Activated CD4-positive, alpha-beta memory T cell treated with anti-CD3 and anti-CD28 coated beads for 36 hours (primary cell): ENCODE measurements at regions not wholly inside any gene's neighbourhood (a gene's known extent, or its start where the extent isn't known, plus 50 kb on each side); places are given as distances from the start of the nearest gene placed in this dataset.
"Not testable (repeated sequence)": the region's sequence is repeated elsewhere in the genome, so short reads cannot be mapped to it uniquely, and the experiment has no call there.

ENCODE experiments used
- CTCF ChIA-PET: fragments of 350-600 bp; sonication (Branson Sonifier 250); formaldehyde crosslinking; loops from one replicate; lab custom pipeline; 2021; ENCODE audit warnings: antibody characterized with exemption, inconsistent platforms; lab: Charles Lee
- POLR2A ChIA-PET: fragments of 350-600 bp; sonication (Branson Sonifier 250); formaldehyde crosslinking; loops from one replicate; lab custom pipeline; 2021; ENCODE audit warnings: antibody characterized with exemption; lab: Charles Lee
- DNase-seq: peaks from one replicate; pipeline ENCODE4 v3.0.0-alpha.2; 2020
- H3K27ac Mint-ChIP-seq: one replicate; pipeline ENCODE4 v1.8.0; 2021; ENCODE audit warnings: mixed read lengths
- H3K27me3 Mint-ChIP-seq: one replicate; pipeline ENCODE4 v1.8.0; 2021; ENCODE audit warnings: mixed read lengths
- H3K36me3 Mint-ChIP-seq: one replicate; pipeline ENCODE4 v1.8.0; 2021; ENCODE audit warnings: mixed read lengths
- H3K4me1 Mint-ChIP-seq: one replicate; pipeline ENCODE4 v1.8.0; 2021; ENCODE audit warnings: low read depth, mixed read lengths
- H3K4me3 Mint-ChIP-seq: one replicate; pipeline ENCODE4 v1.8.0; 2021; ENCODE audit warnings: mild to moderate bottlenecking, mixed read lengths
- H3K9me3 Mint-ChIP-seq: one replicate; pipeline ENCODE4 v1.8.0; 2021; ENCODE audit warnings: mixed read lengths
- intact Hi-C: fragments of 100-400 bp; cut with micrococcal nuclease; formaldehyde crosslinking; loops from one replicate; pipeline ENCODE4 v1.15.1; 2023

GRCh38 chr3:107911337-107912000, 179.4 kb downstream of the CD47 start:
- ChIA-PET CTCF (interaction anchor here (3.1 kb wide), 1 partner anchor 17 kb away, joined by 15 read pairs; no protein-coding TSS in a partner anchor), POLR2A (no interaction called here)
- Mint-ChIP-seq H3K27ac (no peak overlapping the region), H3K4me3 (no peak overlapping the region), H3K4me1 (peaks cover 15% of the 10 kb centered on the region), H3K9me3 (no peaks in the 10 kb centered on the region), H3K27me3 (peaks cover 2% of the 10 kb centered on the region), H3K36me3 (no peaks in the 10 kb centered on the region)
- no peak for DNase-seq
- intact Hi-C loops = no loop called here

GRCh38 chr3:107910713-107911259, 180.0 kb downstream of the CD47 start:
- ChIA-PET POLR2A (no interaction called here), CTCF (interaction anchor here (3.1 kb wide), 1 partner anchor 17 kb away, joined by 15 read pairs; no protein-coding TSS in a partner anchor)
- Mint-ChIP-seq H3K27ac (no peak overlapping the region), H3K4me3 (no peak overlapping the region), H3K4me1 (peaks cover 15% of the 10 kb centered on the region), H3K27me3 (peaks cover 2% of the 10 kb centered on the region), H3K9me3 (no peaks in the 10 kb centered on the region), H3K36me3 (no peaks in the 10 kb centered on the region)
- DNase-seq = peak; percentile 61
- intact Hi-C loops = no loop called here

GRCh38 chr3:107909583-107909982, 181.2 kb downstream of the CD47 start:
- H3K4me1 Mint-ChIP-seq = peaks cover 15% of the 10 kb centered on the region
- POLR2A ChIA-PET, H3K4me3 Mint-ChIP-seq, intact Hi-C loops, H3K27me3 Mint-ChIP-seq, H3K27ac Mint-ChIP-seq, DNase-seq, H3K9me3 Mint-ChIP-seq, H3K36me3 Mint-ChIP-seq: not testable (repeated sequence)
- CTCF ChIA-PET = interaction anchor here (0.5 to 3.1 kb wide), 2 partner anchors 18 to 229 kb away, joined by 3 to 15 read pairs; no protein-coding TSS in a partner anchor

GRCh38 chr3:107907996-107908395, 182.8 kb downstream of the CD47 start:
- Mint-ChIP-seq H3K4me1 (peaks cover 15% of the 10 kb centered on the region), H3K4me3 (no peak overlapping the region), H3K9me3 (no peaks in the 10 kb centered on the region), H3K27ac (no peak overlapping the region), H3K27me3 (peaks cover 2% of the 10 kb centered on the region), H3K36me3 (no peaks in the 10 kb centered on the region)
- DNase-seq = no peak
- POLR2A ChIA-PET = no interaction called here
- CTCF ChIA-PET = interaction anchor here (2.3 kb wide), 1 partner anchor 19 kb away, joined by 7 read pairs; no protein-coding TSS in a partner anchor
- intact Hi-C loops = no loop called here

GRCh38 chr3:107904536-107905066, 186.2 kb downstream of the CD47 start:
- intact Hi-C loops = no loop called here
- no peak for DNase-seq
- Mint-ChIP-seq H3K4me3 (no peak overlapping the region), H3K4me1 (no peaks in the 10 kb centered on the region), H3K27me3 (peaks cover 4% of the 10 kb centered on the region), H3K36me3 (no peaks in the 10 kb centered on the region), H3K9me3 (no peaks in the 10 kb centered on the region), H3K27ac (no peak overlapping the region)
- POLR2A ChIA-PET = no interaction called here
- CTCF ChIA-PET = no interaction called here

- H3K27me3 Mint-ChIP-seq = peaks cover 19% of the 10 kb centered on the region
- H3K36me3 Mint-ChIP-seq = no peaks in the 10 kb centered on the region
- ChIA-PET CTCF (no interaction called here), POLR2A (no interaction called here)
- H3K4me1 Mint-ChIP-seq = no peaks in the 10 kb centered on the region
- no peak overlapping the region for H3K4me3 Mint-ChIP-seq
- H3K9me3 Mint-ChIP-seq = no peaks in the 10 kb centered on the region
- DNase-seq = no peak
- intact Hi-C loops = no loop called here
- no peak overlapping the region for H3K27ac Mint-ChIP-seq
Measured at GRCh38 chr3:107899990-107900651, 190.7 kb downstream of the CD47 start.

- peaks cover 28% of the 10 kb centered on the region for H3K27me3 Mint-ChIP-seq
- ChIA-PET CTCF (no interaction called here), POLR2A (no interaction called here)
- H3K27ac Mint-ChIP-seq = no peak overlapping the region
- intact Hi-C loops = no loop called here
- H3K9me3 Mint-ChIP-seq = no peaks in the 10 kb centered on the region
- H3K4me1 Mint-ChIP-seq = no peaks in the 10 kb centered on the region
- H3K36me3 Mint-ChIP-seq = no peaks in the 10 kb centered on the region
- H3K4me3 Mint-ChIP-seq = no peak overlapping the region
- no peak for DNase-seq
Measured at GRCh38 chr3:107897471-107898061, 193.3 kb downstream of the CD47 start.

- DNase-seq = no peak
- CTCF ChIA-PET = interaction anchor here (0.6 to 1.1 kb wide), 2 partner anchors 33 to 659 kb away, joined by 3 read pairs; no protein-coding TSS in a partner anchor
- no peaks in the 10 kb centered on the region for H3K9me3 Mint-ChIP-seq
Measured at GRCh38 chr3:107894998-107895397, 195.8 kb downstream of the CD47 start.

GRCh38 chr3:107892955-107893624, 197.7 kb downstream of the CD47 start:
- no peak overlapping the region for H3K27ac Mint-ChIP-seq
- ChIA-PET CTCF (no interaction called here), POLR2A (no interaction called here)
- intact Hi-C loops = no loop called here
- no peak overlapping the region for H3K4me3 Mint-ChIP-seq
- no peaks in the 10 kb centered on the region for H3K36me3 Mint-ChIP-seq
- no peaks in the 10 kb centered on the region for H3K4me1 Mint-ChIP-seq
- DNase-seq = no peak
- H3K27me3 Mint-ChIP-seq = peaks cover 28% of the 10 kb centered on the region
- peaks cover 4% of the 10 kb centered on the region for H3K9me3 Mint-ChIP-seq

More at GRCh38 chr3:107894998-107895397, 195.8 kb downstream of the CD47 start:
- Mint-ChIP-seq H3K36me3 (no peaks in the 10 kb centered on the region), H3K27ac (no peak overlapping the region), H3K27me3 (peaks cover 28% of the 10 kb centered on the region), H3K4me1 (no peaks in the 10 kb centered on the region), H3K4me3 (no peak overlapping the region)
- POLR2A ChIA-PET = no interaction called here
- intact Hi-C loops = no loop called here

GRCh38 chr3:107884719-107885460, 205.9 kb downstream of the CD47 start:
- Mint-ChIP-seq H3K36me3 (no peaks in the 10 kb centered on the region), H3K4me1 (no peaks in the 10 kb centered on the region), H3K27ac (no peak overlapping the region), H3K27me3 (no peaks in the 10 kb centered on the region), H3K9me3 (peaks cover 5% of the 10 kb centered on the region), H3K4me3 (no peak overlapping the region)
- intact Hi-C loops = no loop called here
- DNase-seq = no peak
- POLR2A ChIA-PET = no interaction called here
- CTCF ChIA-PET = interaction anchor here (0.9 kb wide), 1 partner anchor 43 kb away, joined by 3 read pairs; no protein-coding TSS in a partner anchor

- Mint-ChIP-seq H3K4me3 (no peak overlapping the region), H3K27me3 (no peaks in the 10 kb centered on the region), H3K9me3 (peaks cover 3% of the 10 kb centered on the region), H3K4me1 (no peaks in the 10 kb centered on the region), H3K27ac (no peak overlapping the region), H3K36me3 (no peaks in the 10 kb centered on the region)
- ChIA-PET POLR2A (no interaction called here), CTCF (interaction anchor here (0.9 kb wide), 1 partner anchor 43 kb away, joined by 3 read pairs; no protein-coding TSS in a partner anchor)
- no peak for DNase-seq
- intact Hi-C loops = no loop called here
Measured at GRCh38 chr3:107884028-107884427, 206.8 kb downstream of the CD47 start.
